ENCODE measurements at regions not wholly inside any gene's neighbourhood (a gene's known extent, or its start where the extent isn't known, plus 50 kb on each side); places are given as distances from the start of the nearest gene placed in this dataset.
"Not testable (repeated sequence)": the region's sequence is repeated elsewhere in the genome, so short reads cannot be mapped to it uniquely, and the experiment has no call there.

- no peak overlapping the region for H3K27ac ChIP-seq
- no peak for TF ChIP-seq CTCF (IDR thresholded peaks at IDR 0.05)
- TF ChIP-seq ZFX (IDR thresholded peaks at IDR 0.05; ENCODE audit: borderline replicate concordance): no peak
Observed at GRCh38 chr20:52010541-52010940, 181.0 kb downstream of the ZFP64 start.

- no peak overlapping the region for H3K27ac ChIP-seq
- no peak for TF ChIP-seq ZFX (IDR thresholded peaks at IDR 0.05; ENCODE audit: borderline replicate concordance)
Observed at GRCh38 chr20:52008874-52009273, 182.7 kb downstream of the ZFP64 start.

- no peak overlapping the region for H3K27ac ChIP-seq
- TF ChIP-seq CTCF (IDR thresholded peaks at IDR 0.05): no peak
Observed at GRCh38 chr20:52004715-52005114, 186.9 kb downstream of the ZFP64 start.

- H3K27ac ChIP-seq: no peak overlapping the region
- no peak for TF ChIP-seq CTCF (IDR thresholded peaks at IDR 0.05)
- TF ChIP-seq ZFX (IDR thresholded peaks at IDR 0.05; ENCODE audit: borderline replicate concordance): no peak
Observed at GRCh38 chr20:52004018-52004417, 187.6 kb downstream of the ZFP64 start.

GRCh38 chr20:52003415-52003814 is 188.2 kb downstream of the ZFP64 start:
- TF ChIP-seq ZFX (IDR thresholded peaks at IDR 0.05; ENCODE audit: borderline replicate concordance) (no peak), CTCF (IDR thresholded peaks at IDR 0.05) (no peak)

GRCh38 chr20:52001999-52002666 is 189.4 kb downstream of the ZFP64 start:
- TF ChIP-seq CTCF (IDR thresholded peaks at IDR 0.05): peak; percentile 20; the same call in 1 of the 2 replicates
- TF ChIP-seq ZFX (IDR thresholded peaks at IDR 0.05; ENCODE audit: borderline replicate concordance): no peak
- no peak overlapping the region for H3K27ac ChIP-seq

More at GRCh38 chr20:52003415-52003814, 188.2 kb downstream of the ZFP64 start:
- no peak overlapping the region for H3K27ac ChIP-seq

GRCh38 chr20:51997281-51997936 is 194.2 kb downstream of the ZFP64 start:
- not testable (repeated sequence) for H3K27ac ChIP-seq

GRCh38 chr20:51995551-51995951 is 193.2 kb upstream of the SALL4 start:
- TF ChIP-seq CTCF (IDR thresholded peaks at IDR 0.05) (no peak), ZFX (IDR thresholded peaks at IDR 0.05; ENCODE audit: borderline replicate concordance) (no peak)
- no peak overlapping the region for H3K27ac ChIP-seq

Data from 22Rv1 (cell line).